Endothelial cell (in vitro differentiated cells): ENCODE measurements at regions not wholly inside any gene's neighbourhood (a gene's known extent, or its start where the extent isn't known, plus 50 kb on each side); places are given as distances from the start of the nearest gene placed in this dataset.
"Not testable (repeated sequence)": the region's sequence is repeated elsewhere in the genome, so short reads cannot be mapped to it uniquely, and the experiment has no call there.

Experiments used
- DNase-seq: peaks from one replicate; pipeline ENCODE4 v3.0.0; 2021; ENCODE audit warnings: low spot score
- H3K27ac Mint-ChIP-seq: one replicate; pipeline ENCODE4 v1.8.0; 2021; ENCODE audit warnings: mixed read lengths, inconsistent platforms; ENCODE audit not compliant: unreplicated experiment
- H3K27me3 Mint-ChIP-seq: one replicate; pipeline ENCODE4 v1.8.0; 2021; ENCODE audit warnings: mild to moderate bottlenecking, moderate library complexity, mixed read lengths, inconsistent platforms; ENCODE audit not compliant: unreplicated experiment
- H3K36me3 Mint-ChIP-seq: one replicate; pipeline ENCODE4 v1.8.0; 2021; ENCODE audit warnings: mild to moderate bottlenecking, low read depth, mixed read lengths, inconsistent platforms; ENCODE audit not compliant: unreplicated experiment
- H3K4me1 Mint-ChIP-seq: one replicate; pipeline ENCODE4 v1.8.0; 2021; ENCODE audit warnings: mild to moderate bottlenecking, mixed read lengths, inconsistent platforms; ENCODE audit not compliant: unreplicated experiment
- H3K4me3 Mint-ChIP-seq: one replicate; pipeline ENCODE4 v1.8.0; 2021; ENCODE audit warnings: mild to moderate bottlenecking, mixed read lengths, inconsistent platforms; ENCODE audit not compliant: unreplicated experiment
- H3K9me3 Mint-ChIP-seq: one replicate; pipeline ENCODE4 v1.8.0; 2021; ENCODE audit warnings: mixed read lengths, inconsistent platforms; ENCODE audit not compliant: unreplicated experiment
- TF ChIP-seq, protein P1 (sequence below): fragments of 200-600 bp; sonication (generic); IDR thresholded peaks from one replicate; pipeline ENCODE4 v1.5.0; 2021; ENCODE audit warnings: antibody characterized with exemption; ENCODE audit not compliant: unreplicated experiment

DNA sequence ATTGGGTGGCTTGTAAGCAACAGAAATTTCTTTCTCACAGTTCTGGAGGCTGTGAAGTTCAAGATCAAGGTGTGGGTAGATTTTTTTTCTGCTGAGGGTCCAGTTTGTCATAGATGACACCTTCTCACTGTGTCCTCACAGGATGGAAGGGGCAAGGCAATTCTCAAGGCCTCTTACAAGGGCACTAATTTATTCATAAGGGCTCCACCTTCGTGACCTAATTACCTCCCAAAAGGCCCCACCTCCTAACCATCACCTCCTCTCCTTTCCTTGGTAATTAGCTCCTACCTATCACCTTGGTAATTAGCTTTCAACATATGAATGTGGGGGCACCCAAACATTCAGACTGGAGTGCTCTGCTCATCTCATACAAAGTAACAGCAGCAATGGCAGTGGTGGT lies 92.3 kb upstream of the CD44 start:
- peaks cover 8% of the 10 kb centered on the region for H3K4me1 Mint-ChIP-seq
- H3K27ac Mint-ChIP-seq: no peak overlapping the region
- H3K27me3 Mint-ChIP-seq: peaks cover 3% of the 10 kb centered on the region
- H3K36me3 Mint-ChIP-seq: no peaks in the 10 kb centered on the region
- no peak overlapping the region for H3K4me3 Mint-ChIP-seq
- no peak for DNase-seq
- TF ChIP-seq, protein P1, sequence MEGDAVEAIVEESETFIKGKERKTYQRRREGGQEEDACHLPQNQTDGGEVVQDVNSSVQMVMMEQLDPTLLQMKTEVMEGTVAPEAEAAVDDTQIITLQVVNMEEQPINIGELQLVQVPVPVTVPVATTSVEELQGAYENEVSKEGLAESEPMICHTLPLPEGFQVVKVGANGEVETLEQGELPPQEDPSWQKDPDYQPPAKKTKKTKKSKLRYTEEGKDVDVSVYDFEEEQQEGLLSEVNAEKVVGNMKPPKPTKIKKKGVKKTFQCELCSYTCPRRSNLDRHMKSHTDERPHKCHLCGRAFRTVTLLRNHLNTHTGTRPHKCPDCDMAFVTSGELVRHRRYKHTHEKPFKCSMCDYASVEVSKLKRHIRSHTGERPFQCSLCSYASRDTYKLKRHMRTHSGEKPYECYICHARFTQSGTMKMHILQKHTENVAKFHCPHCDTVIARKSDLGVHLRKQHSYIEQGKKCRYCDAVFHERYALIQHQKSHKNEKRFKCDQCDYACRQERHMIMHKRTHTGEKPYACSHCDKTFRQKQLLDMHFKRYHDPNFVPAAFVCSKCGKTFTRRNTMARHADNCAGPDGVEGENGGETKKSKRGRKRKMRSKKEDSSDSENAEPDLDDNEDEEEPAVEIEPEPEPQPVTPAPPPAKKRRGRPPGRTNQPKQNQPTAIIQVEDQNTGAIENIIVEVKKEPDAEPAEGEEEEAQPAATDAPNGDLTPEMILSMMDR: no peak
- no peaks in the 10 kb centered on the region for H3K9me3 Mint-ChIP-seq

DNA sequence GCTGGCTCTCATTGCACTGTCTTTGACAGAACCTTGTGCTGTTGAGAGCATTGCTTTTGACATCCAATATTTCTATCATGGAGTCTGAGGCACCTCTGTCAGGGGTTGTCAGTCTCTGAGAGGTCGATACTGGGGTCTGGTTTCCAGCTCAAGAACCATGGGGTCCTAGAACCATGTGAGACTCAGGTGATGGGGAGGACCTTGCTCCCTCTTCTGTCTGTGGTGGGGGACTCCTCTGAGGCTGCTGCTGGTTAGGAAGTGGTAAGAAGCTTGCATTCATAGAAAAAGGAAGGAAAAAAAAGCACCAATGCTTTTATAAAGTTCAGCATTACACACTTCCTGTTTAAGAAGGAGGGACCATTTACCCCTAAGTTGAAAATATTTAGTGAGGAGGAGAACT lies 91.8 kb upstream of the CD44 start:
- no peak overlapping the region for H3K27ac Mint-ChIP-seq
- no peak for DNase-seq
- H3K4me1 Mint-ChIP-seq: peaks cover 5% of the 10 kb centered on the region
- TF ChIP-seq, protein P1: no peak
- H3K9me3 Mint-ChIP-seq: no peaks in the 10 kb centered on the region
- no peaks in the 10 kb centered on the region for H3K36me3 Mint-ChIP-seq
- H3K27me3 Mint-ChIP-seq: peaks cover 1% of the 10 kb centered on the region
- no peak overlapping the region for H3K4me3 Mint-ChIP-seq

DNA sequence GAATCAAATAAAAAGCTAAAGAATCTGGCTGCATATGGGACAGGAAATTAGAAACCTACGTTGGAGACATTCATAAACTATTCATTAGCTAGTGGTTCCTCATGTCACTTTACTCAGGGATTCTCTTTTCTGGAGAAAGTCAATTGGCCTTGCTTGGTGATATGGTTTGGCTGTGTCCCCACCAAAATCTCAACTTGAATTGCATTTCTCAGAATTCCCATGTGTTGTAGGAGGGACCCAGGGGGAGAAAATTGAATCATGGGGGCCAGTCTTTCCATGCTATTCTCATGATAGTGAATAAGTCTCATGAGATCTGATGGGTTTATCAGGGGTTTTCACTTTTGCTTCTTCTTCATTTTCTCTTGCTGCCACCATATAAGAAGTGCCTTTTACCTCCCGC lies 91.2 kb upstream of the CD44 start:
- Mint-ChIP-seq H3K4me3 (no peak overlapping the region), H3K27me3 (peaks cover 1% of the 10 kb centered on the region), H3K27ac (no peak overlapping the region), H3K36me3 (no peaks in the 10 kb centered on the region), H3K4me1 (peaks cover 2% of the 10 kb centered on the region), H3K9me3 (no peaks in the 10 kb centered on the region)
- TF ChIP-seq, protein P1: no peak
- DNase-seq: no peak

DNA sequence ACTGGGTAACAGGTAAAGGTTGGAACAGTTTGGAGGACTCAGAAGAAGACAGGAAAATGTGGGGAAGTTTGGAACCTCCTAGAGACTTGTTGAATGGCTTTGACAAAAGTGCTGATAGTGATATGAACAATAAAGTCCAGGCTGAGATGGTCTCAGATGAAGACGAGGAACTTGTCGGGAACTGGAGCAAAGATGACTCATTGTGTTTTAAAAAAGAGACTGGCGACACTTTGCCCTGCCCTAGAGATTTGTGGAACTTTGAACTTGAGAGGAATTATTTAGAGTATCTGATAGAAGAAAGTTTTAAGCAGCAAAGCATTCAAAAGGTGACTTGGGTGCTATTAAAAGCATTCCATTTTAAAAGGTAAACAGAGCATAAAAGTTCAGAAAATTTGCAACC lies 90.6 kb upstream of the CD44 start:
- not testable (repeated sequence) for H3K27me3 Mint-ChIP-seq, H3K4me1 Mint-ChIP-seq, H3K4me3 Mint-ChIP-seq, H3K36me3 Mint-ChIP-seq, H3K9me3 Mint-ChIP-seq, DNase-seq, H3K27ac Mint-ChIP-seq

DNA sequence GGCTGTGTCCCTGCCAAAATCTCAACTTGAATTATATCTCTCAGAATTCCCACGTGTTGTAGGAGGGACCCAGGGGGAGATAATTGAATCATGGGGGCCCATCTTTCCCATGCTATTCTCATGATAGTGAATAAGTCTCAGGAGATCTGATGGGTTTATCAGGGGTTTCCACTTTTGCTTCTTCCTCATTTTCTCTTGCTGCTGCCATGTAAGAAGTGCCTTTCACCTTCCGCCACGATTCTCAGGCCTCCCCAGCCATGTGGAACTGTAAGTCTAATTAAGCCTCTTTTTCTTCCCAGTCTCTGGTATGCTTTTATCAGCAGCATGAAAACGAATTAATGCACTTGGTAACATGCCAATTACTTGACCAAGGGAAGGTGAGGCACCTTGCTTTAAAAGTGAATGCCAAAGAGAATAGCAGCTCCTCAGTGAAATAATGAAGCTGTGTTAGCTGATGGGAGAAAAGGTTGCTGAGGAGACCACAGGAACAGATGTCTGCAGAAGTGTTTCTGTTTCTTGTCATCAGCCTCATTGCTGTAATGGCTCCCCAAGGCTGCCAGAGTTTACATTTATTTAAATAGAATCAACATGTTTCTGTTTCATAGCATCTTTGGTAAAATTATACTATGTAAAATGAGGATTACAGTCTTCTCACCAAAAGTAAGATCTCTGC lies 89.0 kb upstream of the CD44 start:
- no peak for DNase-seq
- Mint-ChIP-seq H3K27me3 (peaks cover under 1% of the 10 kb centered on the region), H3K9me3 (no peaks in the 10 kb centered on the region), H3K4me3 (no peak overlapping the region), H3K4me1 (no peaks in the 10 kb centered on the region), H3K27ac (no peak overlapping the region), H3K36me3 (no peaks in the 10 kb centered on the region)
- TF ChIP-seq, protein P1: no peak
